Smooth muscle cell (in vitro differentiated cells): ENCODE measurements at regions not wholly inside any gene's neighbourhood (a gene's known extent, or its start where the extent isn't known, plus 50 kb on each side); places are given as distances from the start of the nearest gene placed in this dataset.
"Not testable (repeated sequence)": the region's sequence is repeated elsewhere in the genome, so short reads cannot be mapped to it uniquely, and the experiment has no call there.

Experiments
- DNase-seq: peaks from one replicate; lab custom pipeline; 2025; ENCODE audit not compliant: unreplicated experiment; lab: John Stamatoyannopoulos, UW
- H2AFZ ChIP-seq: fragments of 200-600 bp; sonication (generic); 2 replicates; pipeline ENCODE4 v1.6.0; 2016; ENCODE audit warnings: antibody characterized with exemption, low read depth, mild to moderate bottlenecking
- H3F3A ChIP-seq: fragments of 200-600 bp; sonication (generic); 2 replicates; pipeline ENCODE4 v1.6.0; 2017; ENCODE audit warnings: antibody characterized with exemption, low read depth
- H3K27ac ChIP-seq: fragments of 200-600 bp; sonication (generic); 2 replicates; pipeline ENCODE4 v1.5.1; 2016; ENCODE audit warnings: low read depth, mild to moderate bottlenecking
- H3K27me3 ChIP-seq: fragments of 200-600 bp; sonication (generic); 2 replicates; pipeline ENCODE4 v1.6.1; 2016; ENCODE audit warnings: low read depth, mild to moderate bottlenecking
- H3K36me3 ChIP-seq: fragments of 200-600 bp; sonication (generic); 2 replicates; pipeline ENCODE4 v1.5.1; 2016; ENCODE audit warnings: low read depth
- H3K4me1 ChIP-seq: fragments of 200-600 bp; sonication (generic); 2 replicates; pipeline ENCODE4 v1.5.1; 2016; ENCODE audit warnings: low read depth
- H3K4me2 ChIP-seq: fragments of 200-600 bp; sonication (generic); 2 replicates; pipeline ENCODE4 v1.6.0; 2016; ENCODE audit warnings: mild to moderate bottlenecking
- H3K4me3 ChIP-seq: fragments of 200-600 bp; sonication (generic); 2 replicates; pipeline ENCODE4 v1.5.1; 2016; ENCODE audit warnings: mild to moderate bottlenecking
- H3K79me2 ChIP-seq: fragments of 200-600 bp; sonication (generic); 2 replicates; pipeline ENCODE4 v1.6.0; 2016; ENCODE audit warnings: low read depth, mild to moderate bottlenecking
- H3K9ac ChIP-seq: fragments of 200-600 bp; sonication (generic); 2 replicates; pipeline ENCODE4 v1.6.0; 2016; ENCODE audit warnings: low read depth
- H3K9me3 ChIP-seq: fragments of 200-600 bp; sonication (generic); replicated peaks from 2 replicates; pipeline ENCODE4 v1.5.1; 2016; ENCODE audit warnings: low read depth
- H4K20me1 ChIP-seq: fragments of 200-600 bp; sonication (generic); 2 replicates; pipeline ENCODE4 v1.6.0; 2016; ENCODE audit warnings: low read depth
- CTCF ChIP-seq: fragments of 200-600 bp; sonication (generic); IDR thresholded peaks from 2 replicates; pipeline ENCODE4 v1.5.1; 2017; ENCODE audit warnings: borderline replicate concordance, mild to moderate bottlenecking, antibody characterized with exemption; ENCODE audit not compliant: insufficient read depth, poor library complexity, severe bottlenecking
- WGBS: methylation state at CpG from one replicate; pipeline ENCODE4 v1.1.7; 2016; ENCODE audit warnings: low lambda C conversion rate; 5-methylcytosine and 5-hydroxymethylcytosine counted together

- WGBS, result 97% methylated on average over 2 of the region's 2 CpGs
- H3K79me2 ChIP-seq, result no peaks in the 10 kb centered on the region
- TF ChIP-seq CTCF, result no peak
Observed at GRCh38 chr2:54030806-54031205, 60.0 kb upstream of the PSME4 start.

GRCh38 chr2:54030396-54030741 is 59.6 kb upstream of the PSME4 start:
- DNase-seq, result no peak
- Histone ChIP-seq H3K4me1 (peaks cover 11% of the 10 kb centered on the region), H2AFZ (peak overlapping the region; percentile 42), H3K36me3 (no peaks in the 10 kb centered on the region), H3K27ac (peak overlapping the region; percentile 77), H3K9ac (peak overlapping the region; percentile 28), H3K27me3 (no peaks in the 10 kb centered on the region), H3K9me3 (peaks cover under 1% of the 10 kb centered on the region), H3K79me2 (no peaks in the 10 kb centered on the region), H4K20me1 (no peaks in the 10 kb centered on the region), H3K4me3 (no peak overlapping the region), H3F3A (peaks cover 12% of the 10 kb centered on the region), H3K4me2 (peak overlapping the region; percentile 75)
- no peak for TF ChIP-seq CTCF
- WGBS, result 77% methylated on average over 9 of the region's 9 CpGs

More at GRCh38 chr2:54030806-54031205, 60.0 kb upstream of the PSME4 start:
- Histone ChIP-seq H3K27me3 (no peaks in the 10 kb centered on the region), H3K9ac (no peak overlapping the region), H3K4me3 (no peak overlapping the region), H3K27ac (peak overlapping the region; percentile 77), H3K9me3 (no peaks in the 10 kb centered on the region), H3K36me3 (no peaks in the 10 kb centered on the region), H3F3A (peaks cover 12% of the 10 kb centered on the region), H3K4me1 (peaks cover 11% of the 10 kb centered on the region), H4K20me1 (no peaks in the 10 kb centered on the region), H2AFZ (no peak overlapping the region), H3K4me2 (no peak overlapping the region)
- DNase-seq, result no peak

- 24% methylated on average over 11 of the region's 11 CpGs for WGBS
- DNase-seq, result no peak
- Histone ChIP-seq H3F3A (peaks cover 12% of the 10 kb centered on the region), H3K4me3 (no peak overlapping the region), H3K4me2 (peak overlapping the region; percentile 75), H3K9me3 (peaks cover 5% of the 10 kb centered on the region), H3K36me3 (no peaks in the 10 kb centered on the region), H4K20me1 (no peaks in the 10 kb centered on the region), H3K9ac (peak overlapping the region; percentile 28), H3K4me1 (peaks cover 11% of the 10 kb centered on the region), H3K27me3 (no peaks in the 10 kb centered on the region), H2AFZ (peak overlapping the region; percentile 42), H3K27ac (peak overlapping the region; percentile 77), H3K79me2 (no peaks in the 10 kb centered on the region)
- TF ChIP-seq CTCF, result no peak
Observed at GRCh38 chr2:54029721-54030395, 59.1 kb upstream of the PSME4 start.

GRCh38 chr2:54025463-54026075 is 54.8 kb upstream of the PSME4 start:
- H3K9me3 ChIP-seq, H3F3A ChIP-seq, DNase-seq, H3K36me3 ChIP-seq, H2AFZ ChIP-seq, H3K27me3 ChIP-seq, H4K20me1 ChIP-seq, H3K4me2 ChIP-seq, H3K9ac ChIP-seq, H3K4me3 ChIP-seq, H3K79me2 ChIP-seq: not testable (repeated sequence)
- H3K4me1 ChIP-seq, result peaks cover 11% of the 10 kb centered on the region
- peak overlapping the region; percentile 60 for H3K27ac ChIP-seq
- WGBS, result 62% methylated on average over 6 of the region's 6 CpGs
